ENCODE measurements at regions not wholly inside any gene's neighbourhood (a gene's known extent, or its start where the extent isn't known, plus 50 kb on each side); places are given as distances from the start of the nearest gene placed in this dataset.
"Not testable (repeated sequence)": the region's sequence is repeated elsewhere in the genome, so short reads cannot be mapped to it uniquely, and the experiment has no call there.

- peak; percentile 25 for DNase-seq (ENCODE audit: low read depth)
Observed at GRCh38 chr21:25487046-25487594, 120.2 kb downstream of the MRPL39 start.

- DNase-seq (ENCODE audit: low read depth): no peak
Observed at GRCh38 chr21:25485914-25486313, 121.4 kb downstream of the MRPL39 start.

- no peak for DNase-seq (ENCODE audit: low read depth)
Observed at GRCh38 chr21:25467896-25468295, 139.4 kb downstream of the MRPL39 start.

GRCh38 chr21:25467071-25467470 is 140.2 kb downstream of the MRPL39 start:
- not testable (repeated sequence) for DNase-seq (ENCODE audit: low read depth)

- DNase-seq (ENCODE audit: low read depth): no peak
Observed at GRCh38 chr21:25466470-25466869, 140.8 kb downstream of the MRPL39 start.

GRCh38 chr21:25465263-25465662 is 142.0 kb downstream of the MRPL39 start:
- no peak for DNase-seq (ENCODE audit: low read depth)

GRCh38 chr21:25464275-25464674 is 143.0 kb downstream of the MRPL39 start:
- DNase-seq (ENCODE audit: low read depth): no peak

- DNase-seq (ENCODE audit: low read depth): no peak
Observed at GRCh38 chr21:25462517-25462971, 144.7 kb downstream of the MRPL39 start.

- no peak for DNase-seq (ENCODE audit: low read depth)
Observed at GRCh38 chr21:25461725-25462124, 145.6 kb downstream of the MRPL39 start.

- DNase-seq (ENCODE audit: low read depth): no peak
Observed at GRCh38 chr21:25459993-25460392, 147.3 kb downstream of the MRPL39 start.

- no peak for DNase-seq (ENCODE audit: low read depth)
Observed at GRCh38 chr21:25459365-25459764, 147.9 kb downstream of the MRPL39 start.

- no peak for DNase-seq (ENCODE audit: low read depth)
Observed at GRCh38 chr21:25458484-25458883, 148.8 kb downstream of the MRPL39 start.

- DNase-seq (ENCODE audit: low read depth): no peak
Observed at GRCh38 chr21:25457946-25458345, 149.3 kb downstream of the MRPL39 start.

GRCh38 chr21:25457411-25457810 is 149.9 kb downstream of the MRPL39 start:
- peak; percentile 61 for DNase-seq (ENCODE audit: low read depth)

- peak; percentile 2 for DNase-seq (ENCODE audit: low read depth)
Observed at GRCh38 chr21:25456672-25457071, 150.6 kb downstream of the MRPL39 start.

GRCh38 chr21:25453524-25453923 is 153.8 kb downstream of the MRPL39 start:
- no peak for DNase-seq (ENCODE audit: low read depth)

GRCh38 chr21:25449950-25450349 is 157.3 kb downstream of the MRPL39 start:
- no peak for DNase-seq (ENCODE audit: low read depth)

GRCh38 chr21:25441835-25442234 is 165.4 kb downstream of the MRPL39 start:
- DNase-seq (ENCODE audit: low read depth): no peak

- DNase-seq (ENCODE audit: low read depth): not testable (repeated sequence)
Observed at GRCh38 chr21:25437465-25437864, 169.8 kb downstream of the MRPL39 start.

GRCh38 chr21:25428537-25428936 is 178.7 kb downstream of the MRPL39 start:
- DNase-seq (ENCODE audit: low read depth): no peak

GRCh38 chr21:25427828-25428227 is 179.5 kb downstream of the MRPL39 start:
- DNase-seq (ENCODE audit: low read depth): no peak

- DNase-seq (ENCODE audit: low read depth): no peak
Observed at GRCh38 chr21:25426580-25426979, 180.7 kb downstream of the MRPL39 start.

GRCh38 chr21:25425156-25425555 is 182.1 kb downstream of the MRPL39 start:
- DNase-seq (ENCODE audit: low read depth): no peak

GRCh38 chr21:25424634-25425033 is 182.6 kb downstream of the MRPL39 start:
- no peak for DNase-seq (ENCODE audit: low read depth)
